ENCODE measurements at regions not wholly inside any gene's neighbourhood (a gene's known extent, or its start where the extent isn't known, plus 50 kb on each side); places are given as distances from the start of the nearest gene placed in this dataset.
A peak's percentile ranks its signal among the peaks of the same experiment; 100 is the strongest.

DNA sequence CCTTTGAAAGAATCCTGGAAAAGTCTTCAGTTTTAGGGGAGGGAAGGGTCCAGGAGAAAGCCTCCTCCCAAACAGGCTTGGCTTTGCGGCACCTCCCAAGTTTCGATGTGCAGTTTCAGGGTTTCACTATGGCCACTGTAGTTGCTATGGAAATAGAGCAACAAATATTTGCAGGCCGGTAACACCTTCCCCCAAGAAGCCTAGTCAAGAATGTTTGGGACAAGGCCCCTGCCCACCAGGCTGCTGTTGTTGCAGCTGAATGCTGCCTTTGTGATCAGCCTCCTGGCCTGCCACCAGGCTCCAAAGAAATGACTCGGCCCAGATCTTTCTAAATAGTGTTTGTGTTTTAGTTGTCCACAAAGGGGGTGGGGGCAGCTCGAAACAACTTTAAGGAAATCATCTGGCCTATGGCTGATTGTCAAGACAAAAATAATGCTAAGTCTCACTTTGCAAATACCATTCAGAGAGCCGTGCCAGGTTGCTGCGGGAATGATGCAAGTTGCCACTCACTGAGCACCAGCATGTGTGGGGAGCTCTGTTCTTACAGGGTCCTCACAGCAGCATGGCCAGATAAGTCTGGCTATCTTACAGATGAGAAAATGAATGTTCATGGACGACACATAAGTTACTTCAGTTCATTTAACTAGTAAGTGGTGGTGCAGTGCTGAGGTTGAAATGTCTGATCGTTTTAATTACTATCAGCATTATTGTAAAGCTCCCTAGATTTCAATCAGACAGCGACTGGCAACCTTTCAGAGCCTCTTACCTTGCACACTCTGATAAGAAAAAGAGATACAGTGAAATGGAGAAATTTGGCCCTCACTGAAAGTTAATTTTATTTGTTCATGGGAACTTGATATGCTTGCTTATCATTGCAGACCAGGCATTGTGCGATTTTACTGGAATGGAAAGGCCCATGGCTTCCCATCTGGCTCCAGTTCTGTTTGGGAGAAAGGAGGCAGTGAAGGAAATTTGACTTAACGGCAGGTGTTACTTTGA is 91.2 kb upstream of the JUN start:
- H3K27ac ChIP-seq: no peak overlapping the region

DNA sequence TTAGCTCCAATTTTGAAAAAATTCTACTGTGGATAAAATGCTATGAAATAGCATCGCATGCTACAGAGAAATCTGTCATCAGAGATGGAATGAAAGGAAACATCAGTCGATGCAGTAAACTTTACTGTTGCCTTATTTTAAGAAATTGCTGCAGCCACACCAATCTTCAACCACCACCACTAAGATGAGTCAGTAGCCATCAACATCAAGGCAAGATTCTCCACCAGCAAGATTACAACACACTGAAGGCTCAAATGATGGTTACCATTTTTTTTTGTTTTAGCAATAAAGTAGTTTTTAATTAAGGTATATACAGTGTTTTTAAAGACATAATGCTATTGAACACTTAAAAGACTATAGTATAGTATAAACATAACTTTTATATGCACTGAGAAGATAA is 95.6 kb upstream of the JUN start:
- TF ChIP-seq POLR2AphosphoS5 (IDR thresholded peaks at IDR 0.05): no peak
- TF ChIP-seq, protein P1, sequence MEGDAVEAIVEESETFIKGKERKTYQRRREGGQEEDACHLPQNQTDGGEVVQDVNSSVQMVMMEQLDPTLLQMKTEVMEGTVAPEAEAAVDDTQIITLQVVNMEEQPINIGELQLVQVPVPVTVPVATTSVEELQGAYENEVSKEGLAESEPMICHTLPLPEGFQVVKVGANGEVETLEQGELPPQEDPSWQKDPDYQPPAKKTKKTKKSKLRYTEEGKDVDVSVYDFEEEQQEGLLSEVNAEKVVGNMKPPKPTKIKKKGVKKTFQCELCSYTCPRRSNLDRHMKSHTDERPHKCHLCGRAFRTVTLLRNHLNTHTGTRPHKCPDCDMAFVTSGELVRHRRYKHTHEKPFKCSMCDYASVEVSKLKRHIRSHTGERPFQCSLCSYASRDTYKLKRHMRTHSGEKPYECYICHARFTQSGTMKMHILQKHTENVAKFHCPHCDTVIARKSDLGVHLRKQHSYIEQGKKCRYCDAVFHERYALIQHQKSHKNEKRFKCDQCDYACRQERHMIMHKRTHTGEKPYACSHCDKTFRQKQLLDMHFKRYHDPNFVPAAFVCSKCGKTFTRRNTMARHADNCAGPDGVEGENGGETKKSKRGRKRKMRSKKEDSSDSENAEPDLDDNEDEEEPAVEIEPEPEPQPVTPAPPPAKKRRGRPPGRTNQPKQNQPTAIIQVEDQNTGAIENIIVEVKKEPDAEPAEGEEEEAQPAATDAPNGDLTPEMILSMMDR (IDR thresholded peaks at IDR 0.05 in 8 of 11, conservative IDR thresholded peaks at IDR 0.05 in 3 of 11): no peak
- no peak for TF ChIP-seq POLR2A (IDR thresholded peaks at IDR 0.05)
- Histone ChIP-seq H3K36me3 (no peaks in the 10 kb centered on the region), H3K9me3 (no peaks in the 10 kb centered on the region), H3K27ac (no peak overlapping the region), H3K4me1 (peaks cover 11 to 36% (median 18%) of the 10 kb centered on the region in 6 donors), H3K27me3 (replicated peaks in 1 of 7) (no peaks in the 10 kb centered on the region), H3K4me3 (no peak overlapping the region)
- 82 to 98% (median 95%) methylated on average over 2 of the region's 2 CpGs for WGBS, 5 donors
- intact Hi-C loops (cut with DNase I; ENCODE audit: low total_unique reads): no loop called here
- no peak for DNase-seq

More for the DNA sequence above, 91.2 kb upstream of the JUN start:
- no peak for TF ChIP-seq POLR2AphosphoS5 (IDR thresholded peaks at IDR 0.05)
- TF ChIP-seq POLR2A (IDR thresholded peaks at IDR 0.05): no peak
- TF ChIP-seq, protein P1 (IDR thresholded peaks at IDR 0.05 in 8 of 11, conservative IDR thresholded peaks at IDR 0.05 in 3 of 11): no peak
- no peaks in the 10 kb centered on the region for H3K36me3 ChIP-seq
- no peak overlapping the region for H3K4me3 ChIP-seq
- no peaks in the 10 kb centered on the region for H3K4me1 ChIP-seq
- no peaks in the 10 kb centered on the region for H3K27me3 ChIP-seq (replicated peaks in 1 of 7)
- no peak for DNase-seq
- intact Hi-C loops (cut with DNase I; ENCODE audit: low total_unique reads): no loop called here
- WGBS, 5 donors: 84 to 88% (median 85%) methylated on average over 12 of the region's 12 CpGs
- H3K9me3 ChIP-seq: no peaks in the 10 kb centered on the region

DNA sequence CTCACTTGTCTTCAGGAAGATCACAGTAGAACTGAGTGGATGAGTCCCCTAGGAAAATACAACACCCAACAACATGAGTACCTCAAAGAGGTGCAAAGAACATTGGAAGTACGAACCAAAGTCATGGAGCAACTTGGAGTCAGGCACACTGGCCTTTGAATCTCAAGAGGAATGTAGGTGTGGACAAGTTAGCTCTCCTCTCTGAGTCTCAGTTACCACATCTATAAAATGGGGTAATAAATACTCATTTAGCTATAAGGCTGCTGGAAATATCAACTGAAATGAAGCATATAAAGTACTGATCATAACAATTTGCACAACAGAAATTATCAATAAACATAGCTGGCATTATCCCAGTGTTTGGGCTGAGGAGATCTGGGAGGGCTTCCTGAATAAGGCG is 96.7 kb upstream of the JUN start:
- no peak for TF ChIP-seq POLR2AphosphoS5 (IDR thresholded peaks at IDR 0.05)
- no peak for TF ChIP-seq POLR2A (IDR thresholded peaks at IDR 0.05)
- TF ChIP-seq, protein P1 (IDR thresholded peaks at IDR 0.05 in 8 of 11, conservative IDR thresholded peaks at IDR 0.05 in 3 of 11): no peak
- H3K27ac ChIP-seq: no peak overlapping the region
- intact Hi-C loops (cut with DNase I; ENCODE audit: low total_unique reads): loop anchor here (10.0 kb wide), 1 partner anchor 96 kb away; the partner anchor contains the start of gene JUN
- H3K36me3 ChIP-seq: no peaks in the 10 kb centered on the region
- no peaks in the 10 kb centered on the region for H3K27me3 ChIP-seq (replicated peaks in 1 of 7)
- no peak overlapping the region for H3K4me3 ChIP-seq
- no peaks in the 10 kb centered on the region for H3K9me3 ChIP-seq
- no peak for DNase-seq
- WGBS, 5 donors: 90 to 98% (median 92%) methylated on average over 2 of the region's 2 CpGs
- peaks cover 11 to 47% (median 28%) of the 10 kb centered on the region in 6 donors for H3K4me1 ChIP-seq

DNA sequence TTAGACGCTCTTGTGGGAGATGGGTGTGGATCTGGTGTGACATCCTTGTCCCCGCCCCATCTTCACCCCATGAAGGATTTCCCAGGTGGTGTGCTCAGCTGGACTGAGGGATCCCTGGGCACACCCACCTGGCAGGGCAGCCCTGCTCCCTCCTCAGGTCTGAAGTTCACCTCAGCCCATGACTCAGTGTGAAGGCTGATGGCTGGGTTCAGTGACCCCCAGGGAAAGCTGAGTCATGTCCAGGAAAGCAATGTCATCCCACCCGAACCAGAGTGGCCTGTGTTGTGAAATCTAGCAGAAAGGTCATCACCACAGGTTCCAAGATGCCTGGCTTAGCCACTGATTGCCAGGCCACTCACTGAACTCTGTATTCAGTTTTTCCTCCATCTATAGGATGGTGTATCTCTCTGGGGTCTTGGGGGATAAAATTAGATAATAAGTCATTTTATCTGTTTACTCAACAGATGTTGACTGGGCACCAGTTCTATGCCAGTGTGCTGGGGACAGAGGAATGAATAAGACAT is 97.7 kb upstream of the JUN start:
- no peak for TF ChIP-seq POLR2A (IDR thresholded peaks at IDR 0.05)
- TF ChIP-seq, protein P1 (IDR thresholded peaks at IDR 0.05 in 8 of 11, conservative IDR thresholded peaks at IDR 0.05 in 3 of 11): no peak
- TF ChIP-seq POLR2AphosphoS5 (IDR thresholded peaks at IDR 0.05): peak in 1 of 3 donors; percentile 18
- DNase-seq: no peak
- Histone ChIP-seq H3K4me3 (no peak overlapping the region), H3K9me3 (no peaks in the 10 kb centered on the region), H3K36me3 (no peaks in the 10 kb centered on the region), H3K27me3 (replicated peaks in 1 of 7) (no peaks in the 10 kb centered on the region), H3K4me1 (peaks cover 15 to 56% (median 30%) of the 10 kb centered on the region in 6 donors), H3K27ac (peak overlapping the region in 2 of 8 donors; percentile 86 to 90)
- WGBS, 5 donors: 37 to 79% (median 71%) methylated on average over 2 to 3 of the region's 3 CpGs
- intact Hi-C loops (cut with DNase I; ENCODE audit: low total_unique reads): loop anchor here (10.0 kb wide), 1 partner anchor 97 kb away; the partner anchor contains the start of gene JUN

Measured in spleen (tissue), 11 donors.